ENCODE measurements at regions not wholly inside any gene's neighbourhood (a gene's known extent, or its start where the extent isn't known, plus 50 kb on each side); places are given as distances from the start of the nearest gene placed in this dataset.

- no peak for DNase-seq
- intact Hi-C loops (cut with DNase I) = no loop called here
- no peaks in the 10 kb centered on the region for H3K9me3 ChIP-seq
- peaks cover 20 to 23% of the 10 kb centered on the region in 2 donors for H3K4me1 ChIP-seq
- no peak for TF ChIP-seq POLR2A (IDR thresholded peaks at IDR 0.05)
- no peak for TF ChIP-seq CTCF (IDR thresholded peaks at IDR 0.05)
- 58 to 90% methylated on average over 3 of the region's 3 CpGs for WGBS, 2 donors
- H3K36me3 ChIP-seq = no peaks in the 10 kb centered on the region
- no peak overlapping the region for H3K4me3 ChIP-seq (replicated peaks in 1 of 3)
- H3K27me3 ChIP-seq = no peaks in the 10 kb centered on the region
- peak overlapping the region in 1 of 3 donors; percentile 63 for H3K27ac ChIP-seq
These were observed 1239.5 kb upstream of the ZEB2 start for GRCh38 chr2:145759228-145759915.

- H3K27me3 ChIP-seq = no peaks in the 10 kb centered on the region
- intact Hi-C loops (cut with DNase I) = no loop called here
- H3K4me3 ChIP-seq (replicated peaks in 1 of 3) = no peak overlapping the region
- H3K4me1 ChIP-seq = peaks cover 26 to 31% of the 10 kb centered on the region in 2 donors
- no peaks in the 10 kb centered on the region for H3K36me3 ChIP-seq
- no peak for DNase-seq
- no peaks in the 10 kb centered on the region for H3K9me3 ChIP-seq
- H3K27ac ChIP-seq = no peak overlapping the region
- WGBS, 2 donors = 85 to 88% methylated on average over 3 of the region's 3 CpGs
- TF ChIP-seq CTCF (IDR thresholded peaks at IDR 0.05) = no peak
- TF ChIP-seq POLR2A (IDR thresholded peaks at IDR 0.05) = no peak
These were observed 1237.8 kb upstream of the ZEB2 start for GRCh38 chr2:145757503-145758246.

GRCh38 chr2:145755019-145755837, 1235.3 kb upstream of the ZEB2 start:
- Histone ChIP-seq H3K4me1 (peaks cover 24 to 35% of the 10 kb centered on the region in 2 donors), H3K9me3 (no peaks in the 10 kb centered on the region), H3K4me3 (replicated peaks in 1 of 3) (no peak overlapping the region), H3K36me3 (no peaks in the 10 kb centered on the region), H3K27me3 (no peaks in the 10 kb centered on the region), H3K27ac (no peak overlapping the region)
- 94 to 95% methylated on average over 6 of the region's 6 CpGs for WGBS, 2 donors
- intact Hi-C loops (cut with DNase I) = no loop called here
- DNase-seq = no peak
- TF ChIP-seq POLR2A (IDR thresholded peaks at IDR 0.05) = no peak
- TF ChIP-seq CTCF (IDR thresholded peaks at IDR 0.05) = no peak

- DNase-seq = no peak
- intact Hi-C loops (cut with DNase I) = no loop called here
- Histone ChIP-seq H3K36me3 (no peaks in the 10 kb centered on the region), H3K4me3 (replicated peaks in 1 of 3) (no peak overlapping the region), H3K27me3 (no peaks in the 10 kb centered on the region), H3K4me1 (peaks cover 17 to 27% of the 10 kb centered on the region in 2 donors), H3K9me3 (no peaks in the 10 kb centered on the region), H3K27ac (no peak overlapping the region)
- WGBS, 2 donors = 78 to 86% methylated on average over 3 of the region's 3 CpGs
- TF ChIP-seq CTCF (IDR thresholded peaks at IDR 0.05) (no peak), POLR2A (IDR thresholded peaks at IDR 0.05) (no peak)
These were observed 1234.0 kb upstream of the ZEB2 start for GRCh38 chr2:145753966-145754365.
